IMR-90 (cell line): ENCODE measurements at regions not wholly inside any gene's neighbourhood (a gene's known extent, or its start where the extent isn't known, plus 50 kb on each side); places are given as distances from the start of the nearest gene placed in this dataset.
A peak's percentile ranks its signal among the peaks of the same experiment; 100 is the strongest.

Source experiments
- ATAC-seq: fragments of 200-7000 bp; cut with Tn5 transposase; 2 replicates; pipeline ENCODE4 v1.9.1; 2020; ENCODE audit warnings: low read depth, mild to moderate bottlenecking, moderate library complexity
- BruUV-seq: library from RNA; stranded (reverse); fragments of 400-500 nt; replicated peaks from 2 replicates; lab custom pipeline; 2021; lab: Mats Ljungman, UMichigan
- CTCF ChIA-PET: fragments of 300-600 bp; formaldehyde crosslinking; extraction: SDS; loops from one replicate; lab custom pipeline; 2021; ENCODE audit warnings: antibody characterized with exemption; lab: Yijun Ruan, JAX
- POLR2A ChIA-PET: fragments of 300-600 bp; sonication (Branson Sonifier 250); formaldehyde crosslinking; loops from one replicate; lab custom pipeline; 2022; ENCODE audit warnings: antibody characterized with exemption; ENCODE audit not compliant: unreplicated experiment; lab: Charles Lee
- DNase-seq: peaks from one replicate; pipeline ENCODE4 v3.0.0; 2013
- H2AFZ ChIP-seq: replicated peaks from 2 replicates; pipeline ENCODE3; 2013; ENCODE audit warnings: low read length, mild to moderate bottlenecking; ENCODE audit not compliant: poor library complexity
- H2AK5ac ChIP-seq: 2 replicates; pipeline ENCODE4 v1.6.1; 2013; ENCODE audit warnings: low read depth, low read length, inconsistent platforms
- H2AK9ac ChIP-seq: replicated peaks from 2 replicates; pipeline ENCODE3; 2013; ENCODE audit warnings: mild to moderate bottlenecking, low read depth, low read length, moderate library complexity; ENCODE audit not compliant: poor library complexity
- H2BK120ac ChIP-seq: 2 replicates; pipeline ENCODE4 v1.6.1; 2013; ENCODE audit warnings: low read depth, low read length, inconsistent platforms
- H2BK15ac ChIP-seq: 3 replicates; pipeline ENCODE4 v1.6.1; 2013; ENCODE audit warnings: low read depth, low read length, inconsistent platforms
- H2BK20ac ChIP-seq: 2 replicates; pipeline ENCODE4 v1.6.1; 2013; ENCODE audit warnings: low read depth, mild to moderate bottlenecking, inconsistent platforms, low read length, moderate library complexity
- H2BK5ac ChIP-seq: 2 replicates; pipeline ENCODE4 v1.6.1; 2013; ENCODE audit warnings: mild to moderate bottlenecking, low read depth, low read length, inconsistent platforms; ENCODE audit not compliant: poor library complexity, severe bottlenecking
- H3K14ac ChIP-seq: replicated peaks from 2 replicates; pipeline ENCODE4 v1.6.1; 2013; ENCODE audit warnings: low read depth, low read length, inconsistent platforms
- H3K18ac ChIP-seq: 2 replicates; pipeline ENCODE4 v1.6.1; 2013; ENCODE audit warnings: low read depth, low read length, control low read depth
- H3K23ac ChIP-seq: 2 replicates; pipeline ENCODE4 v1.6.1; 2013; ENCODE audit warnings: low read depth, low read length, inconsistent platforms
- H3K27ac ChIP-seq: 2 replicates; pipeline ENCODE4 v1.5.1; 2013; ENCODE audit warnings: mild to moderate bottlenecking, control low read depth, low read length; ENCODE audit not compliant: insufficient read depth
- H3K27me3 ChIP-seq: 2 replicates; pipeline ENCODE4 v1.6.1; 2013; ENCODE audit warnings: low read length; ENCODE audit not compliant: control insufficient read depth, insufficient read depth
- H3K36me3 ChIP-seq: 2 replicates; pipeline ENCODE4 v1.6.1; 2013; ENCODE audit warnings: low read length, mixed read lengths; ENCODE audit not compliant: control insufficient read depth, insufficient read depth
- H3K4ac ChIP-seq: 2 replicates; pipeline ENCODE4 v1.6.1; 2013; ENCODE audit warnings: low read depth, low read length, inconsistent platforms
- H3K4me1 ChIP-seq: 2 replicates; pipeline ENCODE4 v1.6.1; 2013; ENCODE audit warnings: low read length, mixed read lengths; ENCODE audit not compliant: control insufficient read depth, insufficient read depth
- H3K4me2 ChIP-seq: 2 replicates; pipeline ENCODE4 v1.6.1; 2013; ENCODE audit warnings: low read depth, mild to moderate bottlenecking, control low read depth, low read length, moderate library complexity
- H3K4me3 ChIP-seq: 2 replicates; pipeline ENCODE4 v1.5.1; 2013; ENCODE audit warnings: low read depth, mild to moderate bottlenecking, control low read depth, low read length, moderate library complexity; ENCODE audit not compliant: insufficient read depth
- H3K56ac ChIP-seq: 2 replicates; pipeline ENCODE4 v1.6.1; 2013; ENCODE audit warnings: low read length, inconsistent platforms; ENCODE audit not compliant: insufficient read depth; ENCODE audit errors: extremely low read depth
- H3K79me1 ChIP-seq, 2 experiments: 2 replicates each; pipeline ENCODE4 v1.6.1; 2013; ENCODE audit warnings: low read length in 2 of 2, inconsistent platforms in 1 of 2, low read depth in 1 of 2
- H3K9ac ChIP-seq: 2 replicates; pipeline ENCODE4 v1.6.1; 2013; ENCODE audit warnings: low read depth, low read length, control low read depth
- H3K9me1 ChIP-seq: 2 replicates; pipeline ENCODE4 v1.6.1; 2013; ENCODE audit warnings: low read length, inconsistent platforms; ENCODE audit not compliant: insufficient read depth
- H3K9me3 ChIP-seq: 2 replicates; pipeline ENCODE4 v1.6.1; 2013; ENCODE audit warnings: low read length; ENCODE audit not compliant: control insufficient read depth, insufficient read depth
- H4K20me1 ChIP-seq: 2 replicates; pipeline ENCODE4 v1.6.1; 2013; ENCODE audit warnings: low read length, inconsistent platforms; ENCODE audit not compliant: insufficient read depth
- H4K5ac ChIP-seq: 2 replicates; pipeline ENCODE4 v1.6.1; 2013; ENCODE audit warnings: mild to moderate bottlenecking, low read depth, low read length, control low read depth
- H4K8ac ChIP-seq, 2 experiments: 2 replicates each; pipeline ENCODE4 v1.6.1; 2013; ENCODE audit warnings: low read depth in 2 of 2, low read length in 2 of 2, control low read depth in 1 of 2, inconsistent platforms in 1 of 2
- H4K91ac ChIP-seq: 2 replicates; pipeline ENCODE4 v1.6.1; 2013; ENCODE audit warnings: low read depth, low read length, inconsistent platforms; ENCODE audit not compliant: insufficient read depth
- BHLHE40 ChIP-seq: fragments of 150-350 bp; IDR thresholded peaks from 2 replicates; pipeline ENCODE4 v1.6.1; 2016; ENCODE audit warnings: mild to moderate bottlenecking, low read depth, low read length
- CEBPB ChIP-seq: IDR thresholded peaks from 2 replicates; pipeline ENCODE4 v1.6.1; 2012; ENCODE audit warnings: low read depth, low read length, improper control_type of control experiment
- FOS ChIP-seq: fragments of 150-350 bp; IDR thresholded peaks from 2 replicates; pipeline ENCODE4 v1.6.1; 2016; ENCODE audit warnings: low read depth, low read length
- MAFK ChIP-seq: IDR thresholded peaks from 2 replicates; pipeline ENCODE4 v1.6.1; 2012; ENCODE audit warnings: low read depth, low read length, improper control_type of control experiment
- MXI1 ChIP-seq: IDR thresholded peaks from 2 replicates; pipeline ENCODE4 v1.6.1; 2012; ENCODE audit warnings: low read depth, mild to moderate bottlenecking, low read length, moderate library complexity, borderline replicate concordance
- NFE2L2 ChIP-seq: fragments of 150-350 bp; IDR thresholded peaks from 2 replicates; pipeline ENCODE4 v1.6.1; 2016; ENCODE audit warnings: low read depth, mild to moderate bottlenecking, low read length
- RCOR1 ChIP-seq: IDR thresholded peaks from 2 replicates; pipeline ENCODE4 v1.6.1; 2012; ENCODE audit warnings: mild to moderate bottlenecking, low read length, improper control_type of control experiment; ENCODE audit not compliant: insufficient replicate concordance
- RFX5 ChIP-seq: IDR thresholded peaks from 2 replicates; pipeline ENCODE4 v1.8.0; 2012; ENCODE audit warnings: low read depth, mild to moderate bottlenecking, low read length, moderate library complexity
- WGBS, 2 experiments: methylation state at CpG; one replicate each; pipeline versions ENCODE4 v1.1.5 to v1.1.7; 2013; ENCODE audit warnings: missing lambda C conversion rate in 2 of 2; ENCODE audit not compliant: insufficient read length in 1 of 2; ENCODE audit errors: extremely low coverage in 2 of 2; 5-methylcytosine and 5-hydroxymethylcytosine counted together
- dilution Hi-C: fragments of 300-500 bp; cut with HindIII; formaldehyde crosslinking; loops from one replicate; pipeline ENCODE4 v1.14.3; 2018; ENCODE audit warnings: low sequenced_read_pairs; ENCODE audit not compliant: unreplicated experiment
- in situ Hi-C: fragments of 300-500 bp; cut with MboI; formaldehyde crosslinking; loops from 3 replicates; pipeline ENCODE4 v1.14.3; 2019; ENCODE audit warnings: low sequenced_read_pairs, inconsistent platforms, mixed read lengths
- intact Hi-C: fragments of 100-400 bp; cut with micrococcal nuclease; formaldehyde crosslinking; loops from 2 replicates; pipeline ENCODE4 v1.10.0; 2022

- Histone ChIP-seq H3K4me1 (peaks cover 10% of the 10 kb centered on the region), H2AK9ac (no peak overlapping the region), H3K14ac (peak overlapping the region; percentile 53), H2BK5ac (peak overlapping the region; percentile 83), H3K9ac (no peak overlapping the region), H3K18ac (peak overlapping the region; percentile 86), H2BK15ac (peak overlapping the region; percentile 88), H2BK20ac (peak overlapping the region; percentile 99), H2AK5ac (peak overlapping the region; percentile 18; the same call in 1 of the 2 replicates), H4K8ac (peak overlapping the region; percentile 14 to 47; a peak in 2 of 4 replicates), H2AFZ (no peak overlapping the region), H4K20me1 (no peaks in the 10 kb centered on the region), H3K9me1 (peaks cover 7% of the 10 kb centered on the region; the same call in 1 of the 2 replicates), H3K56ac (peak overlapping the region; percentile 16; the same call in 1 of the 2 replicates), H3K4me3 (no peak overlapping the region), H3K36me3 (no peaks in the 10 kb centered on the region), H4K91ac (peak overlapping the region; percentile 78), H3K23ac (peak overlapping the region; percentile 89), H3K4ac (peak overlapping the region; percentile 82), H3K4me2 (peak overlapping the region; percentile 7; the same call in 1 of the 2 replicates), H3K9me3 (no peaks in the 10 kb centered on the region), H2BK120ac (peak overlapping the region; percentile 95), H3K79me1 (no peaks in the 10 kb centered on the region), H4K5ac (peak overlapping the region; percentile 62; the same call in 1 of the 2 replicates), H3K27ac (peak overlapping the region; percentile 34; the same call in 1 of the 2 replicates), H3K27me3 (no peaks in the 10 kb centered on the region)
- BruUV-seq = no TSS peak
- CTCF ChIA-PET = no interaction called here
- POLR2A ChIA-PET = no interaction called here
- DNase-seq (peak; percentile 92), ATAC-seq (peak; percentile 81)
- TF ChIP-seq CEBPB (peak; percentile 99), MAFK (peak; percentile 95), FOS (peak; percentile 79), BHLHE40 (0 out of 2 replicates have a peak, but pooled peaks have one; percentile 25), RFX5 (no peak), RCOR1 (peak; percentile 65), NFE2L2 (peak; percentile 58; the same call in 1 of the 2 replicates), MXI1 (no peak)
- intact Hi-C loops = no loop called here
- WGBS, 2 experiments = no CpG with 5 or more reads among the region's 3 CpGs
- dilution Hi-C loops = no loop called here
- in situ Hi-C loops = no loop called here
These were observed 369.4 kb upstream of the CITED2 start for GRCh38 chr6:139743664-139744437.
